B cell (primary cell): ENCODE measurements at regions not wholly inside any gene's neighbourhood (a gene's known extent, or its start where the extent isn't known, plus 50 kb on each side); places are given as distances from the start of the nearest gene placed in this dataset.

Experiments
- CTCF ChIP-seq: fragments of 200-600 bp; IDR thresholded peaks from one replicate; pipeline ENCODE4 v1.8.0; 2022; ENCODE audit warnings: antibody characterized with exemption, mild to moderate bottlenecking
- EZH2 ChIP-seq: IDR thresholded peaks from 2 replicates; pipeline ENCODE4 v1.6.1; 2012; ENCODE audit warnings: borderline replicate concordance, low read depth, mild to moderate bottlenecking, moderate library complexity, low read length; ENCODE audit not compliant: insufficient read depth, poor library complexity, severe bottlenecking

GRCh38 chr9:78962156-78962555 lies 609.6 kb upstream of the TLE4 start:
- no peak for TF ChIP-seq CTCF
- no peak for TF ChIP-seq EZH2
